Endothelial cell (in vitro differentiated cells): ENCODE measurements at regions not wholly inside any gene's neighbourhood (a gene's known extent, or its start where the extent isn't known, plus 50 kb on each side); places are given as distances from the start of the nearest gene placed in this dataset.

ENCODE experiments used
- DNase-seq: peaks from one replicate; pipeline ENCODE4 v3.0.0; 2021; ENCODE audit warnings: low spot score
- H3K27ac Mint-ChIP-seq: one replicate; pipeline ENCODE4 v1.8.0; 2021; ENCODE audit warnings: mixed read lengths, inconsistent platforms; ENCODE audit not compliant: unreplicated experiment
- H3K27me3 Mint-ChIP-seq: one replicate; pipeline ENCODE4 v1.8.0; 2021; ENCODE audit warnings: mild to moderate bottlenecking, moderate library complexity, mixed read lengths, inconsistent platforms; ENCODE audit not compliant: unreplicated experiment
- H3K36me3 Mint-ChIP-seq: one replicate; pipeline ENCODE4 v1.8.0; 2021; ENCODE audit warnings: mild to moderate bottlenecking, low read depth, mixed read lengths, inconsistent platforms; ENCODE audit not compliant: unreplicated experiment
- H3K4me1 Mint-ChIP-seq: one replicate; pipeline ENCODE4 v1.8.0; 2021; ENCODE audit warnings: mild to moderate bottlenecking, mixed read lengths, inconsistent platforms; ENCODE audit not compliant: unreplicated experiment
- H3K4me3 Mint-ChIP-seq: one replicate; pipeline ENCODE4 v1.8.0; 2021; ENCODE audit warnings: mild to moderate bottlenecking, mixed read lengths, inconsistent platforms; ENCODE audit not compliant: unreplicated experiment
- H3K9me3 Mint-ChIP-seq: one replicate; pipeline ENCODE4 v1.8.0; 2021; ENCODE audit warnings: mixed read lengths, inconsistent platforms; ENCODE audit not compliant: unreplicated experiment
- TF ChIP-seq, protein P1 (sequence below): fragments of 200-600 bp; sonication (generic); IDR thresholded peaks from one replicate; pipeline ENCODE4 v1.5.0; 2021; ENCODE audit warnings: antibody characterized with exemption; ENCODE audit not compliant: unreplicated experiment

DNA sequence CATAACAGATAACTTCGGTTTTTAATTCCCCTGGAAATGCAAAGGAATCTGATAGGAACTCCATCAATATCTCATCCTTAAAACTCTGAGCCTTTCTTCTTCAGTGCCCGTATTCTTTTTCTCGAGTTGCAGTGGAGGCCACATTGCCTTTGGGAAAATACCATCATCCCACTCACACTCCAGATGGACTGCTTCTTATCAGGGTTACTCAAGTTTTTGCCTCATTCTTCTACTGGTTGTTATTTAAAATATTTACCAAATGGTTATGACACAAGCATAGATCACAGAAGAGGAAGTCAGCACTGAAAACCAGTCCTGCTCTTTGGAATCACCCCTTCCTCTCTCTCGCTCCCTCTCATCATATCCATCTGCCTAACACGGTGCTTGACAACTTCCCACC is 1020.5 kb upstream of the SLC10A2 start:
- H3K4me1 Mint-ChIP-seq, result no peaks in the 10 kb centered on the region
- H3K4me3 Mint-ChIP-seq, result no peak overlapping the region
- peaks cover 3% of the 10 kb centered on the region for H3K27me3 Mint-ChIP-seq
- TF ChIP-seq, protein P1, sequence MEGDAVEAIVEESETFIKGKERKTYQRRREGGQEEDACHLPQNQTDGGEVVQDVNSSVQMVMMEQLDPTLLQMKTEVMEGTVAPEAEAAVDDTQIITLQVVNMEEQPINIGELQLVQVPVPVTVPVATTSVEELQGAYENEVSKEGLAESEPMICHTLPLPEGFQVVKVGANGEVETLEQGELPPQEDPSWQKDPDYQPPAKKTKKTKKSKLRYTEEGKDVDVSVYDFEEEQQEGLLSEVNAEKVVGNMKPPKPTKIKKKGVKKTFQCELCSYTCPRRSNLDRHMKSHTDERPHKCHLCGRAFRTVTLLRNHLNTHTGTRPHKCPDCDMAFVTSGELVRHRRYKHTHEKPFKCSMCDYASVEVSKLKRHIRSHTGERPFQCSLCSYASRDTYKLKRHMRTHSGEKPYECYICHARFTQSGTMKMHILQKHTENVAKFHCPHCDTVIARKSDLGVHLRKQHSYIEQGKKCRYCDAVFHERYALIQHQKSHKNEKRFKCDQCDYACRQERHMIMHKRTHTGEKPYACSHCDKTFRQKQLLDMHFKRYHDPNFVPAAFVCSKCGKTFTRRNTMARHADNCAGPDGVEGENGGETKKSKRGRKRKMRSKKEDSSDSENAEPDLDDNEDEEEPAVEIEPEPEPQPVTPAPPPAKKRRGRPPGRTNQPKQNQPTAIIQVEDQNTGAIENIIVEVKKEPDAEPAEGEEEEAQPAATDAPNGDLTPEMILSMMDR, result no peak
- H3K27ac Mint-ChIP-seq, result no peak overlapping the region
- no peak for DNase-seq
- H3K36me3 Mint-ChIP-seq, result no peaks in the 10 kb centered on the region
- no peaks in the 10 kb centered on the region for H3K9me3 Mint-ChIP-seq

DNA sequence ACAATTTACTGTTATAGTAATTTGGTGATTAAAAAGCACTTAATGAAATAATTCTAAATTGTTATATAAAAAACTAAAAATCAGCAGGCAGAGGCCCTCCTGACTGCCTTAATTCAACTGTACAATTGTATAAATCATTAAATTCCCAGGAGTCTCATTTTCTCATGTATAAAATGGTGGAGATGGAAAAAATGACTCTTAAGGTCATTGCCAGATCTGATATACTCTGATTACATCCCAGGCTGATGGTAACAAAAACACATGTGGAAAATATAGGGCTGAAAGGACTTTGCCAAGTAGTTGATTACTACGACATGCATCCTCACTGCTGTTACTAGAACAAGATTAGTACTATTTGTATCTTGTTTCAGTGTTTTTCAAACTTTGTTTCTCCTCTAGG is 1020.0 kb upstream of the SLC10A2 start:
- Mint-ChIP-seq H3K9me3 (no peaks in the 10 kb centered on the region), H3K27ac (no peak overlapping the region), H3K4me3 (no peak overlapping the region), H3K36me3 (no peaks in the 10 kb centered on the region), H3K4me1 (no peaks in the 10 kb centered on the region), H3K27me3 (peaks cover 3% of the 10 kb centered on the region)
- TF ChIP-seq, protein P1, result no peak
- no peak for DNase-seq

- TF ChIP-seq, protein P1, result no peak
- Mint-ChIP-seq H3K4me3 (no peak overlapping the region), H3K9me3 (no peaks in the 10 kb centered on the region), H3K27ac (no peak overlapping the region), H3K4me1 (no peaks in the 10 kb centered on the region), H3K27me3 (peaks cover 3% of the 10 kb centered on the region), H3K36me3 (no peaks in the 10 kb centered on the region)
- DNase-seq, result no peak
Observed at GRCh38 chr13:104085611-104086010, 1019.4 kb upstream of the SLC10A2 start.

GRCh38 chr13:104074326-104074725 is 1008.1 kb upstream of the SLC10A2 start:
- Mint-ChIP-seq H3K4me3 (no peak overlapping the region), H3K4me1 (no peaks in the 10 kb centered on the region), H3K36me3 (no peaks in the 10 kb centered on the region), H3K27ac (no peak overlapping the region), H3K27me3 (no peaks in the 10 kb centered on the region), H3K9me3 (no peaks in the 10 kb centered on the region)
- TF ChIP-seq, protein P1, result no peak
- DNase-seq, result no peak

DNA sequence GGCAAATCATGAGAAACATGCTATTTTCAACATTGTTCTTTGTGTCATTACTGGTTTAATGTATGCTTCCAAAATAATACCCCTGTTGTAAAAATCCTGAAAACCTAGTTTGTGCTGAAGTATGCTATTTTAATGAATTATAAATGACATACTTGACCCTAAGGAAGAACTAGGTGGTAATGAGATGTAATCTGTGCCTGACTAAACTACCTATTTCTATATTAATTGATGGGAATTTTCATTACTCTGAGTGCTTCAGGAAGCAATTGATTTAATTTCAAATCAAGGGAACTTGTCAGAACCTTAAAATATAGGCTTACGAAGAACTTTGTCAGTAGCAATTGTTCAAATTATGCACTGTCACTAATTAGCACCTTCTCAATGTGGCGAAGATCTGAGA is 1005.6 kb upstream of the SLC10A2 start:
- no peak for DNase-seq
- H3K4me1 Mint-ChIP-seq, result no peaks in the 10 kb centered on the region
- no peak overlapping the region for H3K27ac Mint-ChIP-seq
- no peaks in the 10 kb centered on the region for H3K36me3 Mint-ChIP-seq
- H3K4me3 Mint-ChIP-seq, result no peak overlapping the region
- TF ChIP-seq, protein P1, result no peak
- no peaks in the 10 kb centered on the region for H3K9me3 Mint-ChIP-seq
- H3K27me3 Mint-ChIP-seq, result no peaks in the 10 kb centered on the region
